Esophagus muscularis mucosa (tissue), 4 donors: ENCODE measurements at regions not wholly inside any gene's neighbourhood (a gene's known extent, or its start where the extent isn't known, plus 50 kb on each side); places are given as distances from the start of the nearest gene placed in this dataset.

Experiments
- DNase-seq: peaks from one replicate; pipeline ENCODE4 v3.0.0-alpha.2; 2017; ENCODE audit errors: extremely low spot score
- H3K27ac ChIP-seq, 4 donors: fragments of 200-600 bp; sonication (generic); replicated peaks in 1 of 4; 1 replicate in 3 of 4; 2 replicates in 1 of 4; pipeline ENCODE4 v1.5.1; 2016 to 2019; ENCODE audit warnings: mild to moderate bottlenecking in 1 of 4
- H3K27me3 ChIP-seq, 4 donors: fragments of 200-600 bp; sonication (generic); one replicate each; pipeline versions ENCODE4 v1.5.1 to v1.6.0; 2016 to 2019
- H3K36me3 ChIP-seq, 4 donors: fragments of 200-600 bp; sonication (generic); one replicate each; pipeline ENCODE4 v1.5.1; 2016 to 2019
- H3K4me1 ChIP-seq, 4 donors: fragments of 200-600 bp; sonication (generic); one replicate each; pipeline ENCODE4 v1.5.1; 2016 to 2019
- H3K4me3 ChIP-seq, 4 donors: fragments of 200-600 bp; sonication (generic); 1 replicate in 2 of 4; 2 replicates in 2 of 4; pipeline ENCODE4 v1.5.1; 2016 to 2019; ENCODE audit warnings: mild to moderate bottlenecking in 4 of 4, moderate library complexity in 1 of 4
- H3K9me3 ChIP-seq, 4 donors: fragments of 200-600 bp; sonication (generic); 1 replicate in 3 of 4; 2 replicates in 1 of 4; pipeline ENCODE4 v1.5.1; 2016 to 2019
- CTCF ChIP-seq, 3 experiments: fragments of 200-600 bp in 2 of 3; fragments of 450-650 bp in 1 of 3; sonication (generic) in 2 of 3; IDR thresholded peaks; one replicate each; pipeline ENCODE4 v1.5.1; 2017 to 2019; ENCODE audit warnings: antibody characterized with exemption in 3 of 3, mild to moderate bottlenecking in 2 of 3, moderate library complexity in 1 of 3
- EP300 ChIP-seq: sonication (generic); formaldehyde crosslinking; IDR thresholded peaks from one replicate; pipeline ENCODE4 v1.6.1; 2017; ENCODE audit warnings: antibody characterized with exemption
- POLR2A ChIP-seq: fragments of 450-650 bp; IDR thresholded peaks from one replicate; pipeline ENCODE4 v1.6.1; 2017; ENCODE audit warnings: antibody characterized with exemption, moderate library complexity, mild to moderate bottlenecking, low read depth
- POLR2AphosphoS5 ChIP-seq, 2 donors: sonication (generic); formaldehyde crosslinking; IDR thresholded peaks; one replicate each; pipeline ENCODE4 v1.6.1; 2017; ENCODE audit warnings: antibody characterized with exemption in 2 of 2
- WGBS: methylation state at CpG from one replicate; pipeline ENCODE4 v1.1.5; 2018; 5-methylcytosine and 5-hydroxymethylcytosine counted together
- intact Hi-C: fragments of 100-400 bp; cut with DNase I; formaldehyde crosslinking; loops from one replicate; pipeline ENCODE4 v1.15.1; 2023

- TF ChIP-seq POLR2AphosphoS5 (IDR thresholded peaks at IDR 0.05) (no peak), CTCF (IDR thresholded peaks at IDR 0.05) (no peak), EP300 (no peak), POLR2A (no peak)
- intact Hi-C loops: no loop called here
- 74% methylated on average over 5 of the region's 10 CpGs for WGBS
- Histone ChIP-seq H3K36me3 (no peaks in the 10 kb centered on the region), H3K4me1 (no peaks in the 10 kb centered on the region), H3K9me3 (no peaks in the 10 kb centered on the region), H3K27ac (no peak overlapping the region), H3K4me3 (no peak overlapping the region), H3K27me3 (peaks cover 0 to 5% (median 0%) of the 10 kb centered on the region in 4 donors)
- DNase-seq: no peak
Measured at GRCh38 chr2:65700004-65700651, 267.7 kb upstream of the SPRED2 start.

- intact Hi-C loops: no loop called here
- H3K4me3 ChIP-seq: no peak overlapping the region
- TF ChIP-seq CTCF (IDR thresholded peaks at IDR 0.05) (no peak), EP300 (no peak), POLR2A (no peak), POLR2AphosphoS5 (IDR thresholded peaks at IDR 0.05) (no peak)
- H3K27ac ChIP-seq: no peak overlapping the region
- no peak for DNase-seq
- H3K27me3 ChIP-seq: no peaks in the 10 kb centered on the region
- 88% methylated on average over 5 of the region's 5 CpGs for WGBS
- H3K9me3 ChIP-seq: no peaks in the 10 kb centered on the region
- H3K4me1 ChIP-seq: no peaks in the 10 kb centered on the region
- no peaks in the 10 kb centered on the region for H3K36me3 ChIP-seq
Measured at GRCh38 chr2:65691816-65692215, 259.4 kb upstream of the SPRED2 start.

- Histone ChIP-seq H3K27me3 (no peaks in the 10 kb centered on the region), H3K4me1 (no peaks in the 10 kb centered on the region), H3K9me3 (no peaks in the 10 kb centered on the region), H3K27ac (no peak overlapping the region), H3K36me3 (no peaks in the 10 kb centered on the region), H3K4me3 (no peak overlapping the region)
- intact Hi-C loops: no loop called here
- WGBS: 90% methylated on average over 4 of the region's 4 CpGs
- no peak for DNase-seq
- TF ChIP-seq POLR2AphosphoS5 (IDR thresholded peaks at IDR 0.05): no peak
- TF ChIP-seq EP300: no peak
- TF ChIP-seq CTCF (IDR thresholded peaks at IDR 0.05): no peak
- no peak for TF ChIP-seq POLR2A
Measured at GRCh38 chr2:65688141-65688886, 255.9 kb upstream of the SPRED2 start.

GRCh38 chr2:65687614-65688013 is 255.2 kb upstream of the SPRED2 start:
- intact Hi-C loops: no loop called here
- no peaks in the 10 kb centered on the region for H3K27me3 ChIP-seq
- H3K4me1 ChIP-seq: no peaks in the 10 kb centered on the region
- no peak overlapping the region for H3K4me3 ChIP-seq
- no peaks in the 10 kb centered on the region for H3K36me3 ChIP-seq
- TF ChIP-seq POLR2A (no peak), CTCF (IDR thresholded peaks at IDR 0.05) (no peak), EP300 (no peak), POLR2AphosphoS5 (IDR thresholded peaks at IDR 0.05) (no peak)
- 92% methylated on average over 9 of the region's 9 CpGs for WGBS
- DNase-seq: no peak
- H3K27ac ChIP-seq: no peak overlapping the region
- no peaks in the 10 kb centered on the region for H3K9me3 ChIP-seq
